Stimulated activated CD8-positive, alpha-beta memory T cell treated with anti-CD3 and anti-CD28 coated beads, Interleukin-7, amount 100 ng/mL, for 24 hours (primary cell): ENCODE measurements at regions not wholly inside any gene's neighbourhood (a gene's known extent, or its start where the extent isn't known, plus 50 kb on each side); places are given as distances from the start of the nearest gene placed in this dataset.
"Not testable (repeated sequence)": the region's sequence is repeated elsewhere in the genome, so short reads cannot be mapped to it uniquely, and the experiment has no call there.

Experiments used
- DNase-seq: peaks from one replicate; pipeline ENCODE4 v3.0.0-alpha.2; 2020; ENCODE audit warnings: low read depth

DNA sequence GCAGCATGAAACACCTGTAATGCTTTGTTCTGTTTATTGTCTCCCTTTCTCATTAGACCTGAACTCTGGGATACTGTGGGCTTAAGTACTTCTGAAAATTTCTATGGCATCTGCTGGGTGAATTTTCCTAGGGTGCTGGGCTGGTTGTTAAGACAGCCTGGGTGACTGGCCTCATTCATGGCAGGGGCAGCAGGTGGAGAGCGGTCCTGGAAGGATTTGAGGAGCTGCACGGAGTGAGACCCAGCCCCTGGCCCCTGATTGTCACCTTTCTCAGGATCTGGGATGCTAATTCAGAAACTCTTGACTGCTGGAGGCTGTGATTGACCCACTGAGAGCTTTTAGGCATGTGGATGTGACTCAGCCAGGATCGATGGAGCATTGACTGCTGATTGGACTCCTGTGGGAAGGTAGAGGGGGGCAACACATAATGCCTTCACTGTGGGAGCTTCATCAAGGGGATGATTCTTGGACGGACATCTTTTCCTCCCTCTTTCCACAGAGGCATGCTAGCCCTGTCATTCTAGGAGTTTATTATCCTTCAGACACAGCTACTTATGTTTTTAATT lies 252.0 kb downstream of the GOLGA6L6 start:
- not testable (repeated sequence) for DNase-seq

- DNase-seq, result not testable (repeated sequence)
Measured at GRCh38 chr15:20288800-20289537, 252.6 kb downstream of the GOLGA6L6 start.

GRCh38 chr15:20286559-20286958 lies 255.0 kb downstream of the GOLGA6L6 start:
- DNase-seq, result not testable (repeated sequence)

DNA sequence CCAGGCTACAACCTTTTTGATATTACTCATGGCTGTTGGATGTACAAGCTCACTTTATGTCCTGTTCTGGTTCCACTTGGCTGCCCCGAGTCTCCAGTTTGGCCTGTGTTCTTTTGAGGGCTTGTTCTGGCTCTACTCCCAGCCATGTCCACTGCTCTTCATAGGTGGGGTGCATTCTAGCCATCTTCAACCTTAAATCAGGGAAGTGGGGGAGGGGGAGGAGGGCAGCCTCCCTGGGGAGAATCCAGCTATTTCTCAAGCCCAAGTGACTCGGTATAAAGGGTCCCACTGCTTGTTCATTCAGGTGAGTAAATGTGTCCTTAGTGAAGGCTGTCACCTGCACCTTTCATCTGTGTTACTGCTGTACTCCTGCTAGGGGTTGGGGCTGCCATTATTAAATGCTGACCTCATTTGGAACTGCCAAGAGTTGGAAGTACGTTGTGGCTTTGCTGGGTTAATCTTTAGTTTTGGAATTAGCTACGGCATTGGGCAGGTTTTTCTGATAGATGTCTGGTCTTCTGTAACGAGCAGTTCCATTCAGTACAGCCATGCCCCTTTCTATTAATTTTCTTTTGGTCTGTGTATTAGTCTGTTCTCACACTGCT lies 255.8 kb downstream of the GOLGA6L6 start:
- not testable (repeated sequence) for DNase-seq

- DNase-seq, result not testable (repeated sequence)
Measured at GRCh38 chr15:20284891-20285535, 256.6 kb downstream of the GOLGA6L6 start.

GRCh38 chr15:20283651-20284050 lies 257.9 kb downstream of the GOLGA6L6 start:
- not testable (repeated sequence) for DNase-seq

DNA sequence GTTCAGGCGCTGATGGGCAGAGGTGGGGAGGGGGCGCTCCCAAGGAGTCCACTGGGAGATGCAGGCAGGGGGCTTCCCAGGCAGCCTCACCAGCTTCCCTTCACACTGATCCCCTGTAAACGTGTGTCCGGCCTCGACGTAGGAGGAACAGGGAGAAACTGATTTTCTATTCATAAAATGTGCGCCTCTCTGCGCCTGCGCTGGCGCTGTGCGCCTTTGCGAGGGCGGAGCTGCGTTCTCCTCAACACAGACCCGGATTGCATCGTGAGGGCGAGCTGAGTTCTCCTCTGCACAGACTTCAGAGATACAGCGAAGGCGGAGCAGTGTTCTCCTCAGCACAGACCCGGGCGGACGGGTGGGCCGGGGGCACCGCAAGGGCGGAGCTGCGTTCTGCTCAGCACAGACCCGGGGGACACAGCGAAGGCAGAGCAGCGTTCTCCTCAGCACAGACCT lies 259.1 kb downstream of the GOLGA6L6 start:
- not testable (repeated sequence) for DNase-seq

DNA sequence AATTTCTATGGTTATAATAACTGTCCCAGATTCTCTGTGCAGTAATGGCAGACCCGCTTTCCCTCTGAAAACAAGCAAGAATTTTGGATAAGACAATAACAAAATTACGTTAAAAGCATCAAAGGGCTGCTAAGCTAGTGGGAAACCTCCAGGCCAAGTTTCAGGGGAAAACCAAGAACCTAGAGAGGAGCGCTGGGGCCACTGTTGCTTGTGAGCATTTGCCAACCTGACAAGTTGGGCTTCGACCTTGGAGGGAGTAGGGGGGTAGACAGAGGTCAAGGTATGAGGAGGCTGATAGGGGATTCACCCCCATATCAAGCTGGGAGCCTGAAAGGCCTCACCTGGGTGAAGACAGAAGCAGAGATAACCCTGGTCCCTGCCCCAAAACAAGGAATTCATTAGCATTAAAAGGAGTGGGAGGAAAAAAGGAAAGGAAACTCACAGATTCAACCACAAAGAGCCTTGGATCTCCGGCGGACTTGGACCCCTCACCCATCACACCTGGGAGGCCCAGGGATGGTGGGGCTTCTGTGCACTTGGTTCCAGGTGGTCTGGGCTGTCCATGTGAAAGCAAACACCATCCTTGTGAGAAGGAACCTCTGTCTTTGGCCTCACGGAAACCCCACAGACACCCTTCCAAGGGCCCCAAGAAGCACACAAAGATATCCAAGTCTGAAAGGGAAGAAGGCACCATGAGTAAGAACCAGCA lies 259.9 kb downstream of the GOLGA6L6 start:
- not testable (repeated sequence) for DNase-seq

DNA sequence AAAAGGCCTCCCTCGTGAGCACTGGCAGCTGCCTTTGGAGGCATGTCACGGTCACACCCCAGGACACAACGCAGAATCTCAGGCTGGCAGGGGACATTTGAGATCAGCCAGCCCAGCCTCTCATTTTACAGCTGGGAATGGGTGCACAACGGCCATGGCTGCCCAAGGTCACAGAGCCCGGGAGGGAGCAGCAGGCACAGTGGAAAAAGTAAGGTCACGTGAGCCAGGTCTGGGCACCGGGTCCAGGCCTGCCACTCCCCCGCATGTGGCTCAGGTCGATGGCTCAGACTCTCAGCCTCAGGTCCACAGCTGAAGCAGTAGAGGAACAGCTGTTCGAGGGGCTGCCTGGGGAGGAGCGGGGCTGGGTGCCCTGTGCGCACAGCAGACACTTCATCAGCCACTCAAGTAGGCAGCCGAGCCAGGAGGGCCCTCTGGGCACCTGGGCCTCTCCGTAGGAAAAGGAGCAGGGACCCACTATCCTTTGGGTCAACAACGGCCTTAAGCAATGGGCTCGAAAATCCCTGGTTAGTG lies 260.6 kb downstream of the GOLGA6L6 start:
- DNase-seq, result no peak

DNA sequence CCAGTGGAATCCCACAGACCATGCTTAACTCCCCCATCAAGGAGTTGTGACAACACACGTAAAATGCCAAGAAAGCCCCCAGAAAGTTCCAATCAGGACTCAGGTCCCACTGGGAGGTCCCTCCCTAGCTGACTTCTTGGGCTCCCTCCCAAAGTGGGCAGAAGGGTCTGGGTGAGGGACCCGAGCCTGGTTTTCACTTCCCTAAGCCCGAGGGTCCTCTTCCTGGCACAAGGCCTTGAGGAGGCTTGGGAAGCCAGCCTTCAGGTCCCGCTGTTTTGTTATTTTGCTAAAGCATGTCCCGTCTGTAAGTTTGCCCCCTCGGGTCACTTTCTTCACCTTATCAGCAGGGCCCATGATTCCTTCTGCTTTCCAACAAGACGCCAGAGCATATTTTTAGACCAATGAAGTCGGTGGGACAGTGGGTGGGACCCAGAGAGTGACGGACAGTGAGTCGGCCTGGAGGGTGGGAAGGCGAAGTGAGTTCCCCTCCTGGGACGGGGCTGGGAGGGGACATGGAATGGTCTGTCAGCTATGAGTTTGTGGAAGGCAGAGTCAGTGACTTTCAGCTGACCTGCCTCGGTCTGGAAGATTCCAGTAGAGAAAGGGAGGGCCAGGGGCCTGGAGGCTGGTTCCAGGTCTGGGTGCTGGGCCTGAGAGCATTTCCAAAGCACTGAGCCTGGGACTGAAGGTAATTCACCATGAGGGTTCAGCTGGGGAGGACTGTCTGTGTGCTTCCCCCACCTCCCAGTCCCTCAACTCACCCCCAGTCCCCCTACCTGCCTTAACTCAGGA lies 261.3 kb downstream of the GOLGA6L6 start:
- DNase-seq, result not testable (repeated sequence)

- DNase-seq, result not testable (repeated sequence)
Measured at GRCh38 chr15:20279056-20279455, 262.5 kb downstream of the GOLGA6L6 start.

- not testable (repeated sequence) for DNase-seq
Measured at GRCh38 chr15:20278376-20278775, 263.2 kb downstream of the GOLGA6L6 start.

GRCh38 chr15:20277451-20277850 lies 264.1 kb downstream of the GOLGA6L6 start:
- not testable (repeated sequence) for DNase-seq

DNA sequence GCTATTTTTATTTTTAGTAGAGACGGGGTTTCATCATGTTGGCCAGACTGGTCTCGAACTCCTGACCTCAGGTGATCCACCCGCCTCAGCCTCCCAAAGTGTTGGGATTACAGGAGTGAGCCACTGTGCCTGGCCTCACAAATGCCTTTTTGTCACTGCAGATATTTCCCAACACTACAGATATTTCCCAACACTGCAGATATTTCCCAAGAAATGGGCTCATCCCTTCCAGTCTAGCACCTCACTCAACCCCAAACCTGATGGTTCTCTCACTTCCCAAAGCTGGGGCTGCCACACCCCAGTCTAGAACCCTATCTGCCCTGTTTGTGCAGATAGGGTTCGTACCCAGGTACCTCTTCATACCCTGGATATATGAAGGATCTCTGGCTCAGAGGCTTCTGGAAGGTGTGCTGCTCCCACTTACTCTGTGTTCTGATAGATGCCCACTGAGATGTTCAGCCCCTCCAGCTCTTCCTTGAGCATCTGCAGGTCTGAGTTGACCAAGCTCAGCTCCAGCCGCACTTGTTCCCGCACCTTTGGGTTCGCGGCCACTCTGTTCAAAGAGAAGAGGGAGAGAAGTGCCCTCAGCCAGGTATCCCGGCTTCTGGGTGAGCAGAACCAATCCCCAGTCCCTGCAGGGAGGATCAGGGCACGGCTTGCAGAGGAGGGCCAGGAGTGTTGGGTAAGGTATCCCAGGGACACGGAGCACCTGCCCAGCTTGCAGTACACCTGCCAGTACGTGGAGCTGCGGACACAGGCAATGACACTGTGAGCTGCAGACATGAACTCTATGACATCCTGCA lies 265.1 kb downstream of the GOLGA6L6 start:
- DNase-seq, result not testable (repeated sequence)

DNA sequence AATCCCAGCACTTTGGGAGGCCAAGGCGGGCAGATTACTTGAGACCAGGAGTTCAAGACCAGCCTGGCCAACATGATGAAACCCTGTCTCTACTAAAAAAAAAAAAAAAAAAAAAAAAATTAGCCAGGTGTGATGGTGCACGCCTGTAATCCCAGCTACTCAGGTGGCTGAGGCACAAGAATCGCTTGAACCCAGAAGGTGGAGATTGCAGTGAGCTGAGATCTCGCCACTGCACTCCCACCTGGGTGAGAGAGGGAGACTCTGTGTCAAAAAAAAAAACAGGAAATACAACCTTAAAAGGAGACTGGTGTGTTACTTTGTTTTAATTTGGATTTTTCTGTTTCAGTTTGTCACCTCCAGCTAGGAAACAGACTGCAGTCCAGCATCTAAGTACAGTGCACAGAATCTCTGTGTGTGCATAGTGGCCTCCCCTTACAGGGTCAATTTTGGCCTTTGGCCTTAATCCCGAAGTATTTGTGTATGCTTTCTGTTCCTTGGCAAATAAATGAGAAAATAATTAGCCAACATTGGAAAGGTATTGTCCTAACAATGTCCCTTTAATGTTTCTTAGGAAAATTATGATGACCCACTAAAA lies 266.1 kb downstream of the GOLGA6L6 start:
- not testable (repeated sequence) for DNase-seq

DNA sequence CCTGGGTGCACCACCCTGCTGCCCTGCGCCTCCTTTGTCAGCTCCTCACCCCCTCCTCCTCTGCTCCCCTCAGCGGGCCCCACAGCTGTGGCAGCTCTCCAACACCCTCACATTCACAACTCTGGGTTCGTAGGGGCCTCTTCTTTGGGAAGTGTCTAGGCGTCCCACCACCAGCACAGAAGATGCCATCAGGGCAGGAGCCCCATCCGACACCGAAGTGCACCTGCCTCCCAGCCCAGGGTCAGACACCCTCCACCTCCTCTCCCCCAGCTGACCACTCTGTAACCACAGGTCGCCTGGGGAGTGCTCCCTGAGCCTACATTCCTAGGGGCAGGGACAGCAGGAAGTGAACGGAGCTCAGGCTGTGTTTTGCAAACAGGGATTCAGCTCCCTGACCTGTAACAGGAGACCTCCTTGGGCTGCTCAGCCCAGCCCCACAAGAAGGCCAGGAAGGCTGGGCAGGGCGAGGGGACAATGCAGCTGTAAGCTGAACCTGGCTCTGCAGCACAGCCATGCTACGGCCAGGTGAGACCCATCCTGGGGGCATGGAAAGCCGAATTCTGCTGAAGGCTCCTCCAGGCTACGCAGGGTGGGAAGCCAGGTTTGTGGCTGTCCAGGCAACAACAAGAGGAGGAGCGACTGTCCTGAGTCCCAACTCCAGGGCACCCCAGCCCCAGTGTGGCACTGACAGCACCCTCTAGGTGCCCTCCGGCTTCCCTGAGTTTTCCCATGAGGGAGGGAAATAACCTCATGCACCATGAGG lies 269.0 kb downstream of the GOLGA6L6 start:
- DNase-seq, result no peak

DNA sequence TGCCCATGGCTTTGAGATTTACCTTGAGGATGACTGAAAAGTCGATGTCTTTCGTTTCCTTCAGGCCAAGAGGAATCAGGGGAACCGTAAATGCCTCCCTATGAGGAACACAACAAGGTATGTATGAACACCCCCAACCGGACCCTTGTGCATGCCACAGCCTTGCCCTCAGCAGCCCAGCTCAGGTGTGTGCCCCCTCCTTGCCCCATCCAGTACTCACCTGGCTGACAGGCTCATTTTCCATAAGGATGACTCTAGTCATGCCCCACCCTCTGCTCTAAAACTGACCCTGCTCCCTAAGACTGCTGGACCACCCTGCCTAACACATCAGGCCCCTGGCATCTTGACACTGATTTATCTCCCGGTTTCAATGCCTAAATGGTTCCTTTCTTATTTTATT lies 270.0 kb downstream of the GOLGA6L6 start:
- no peak for DNase-seq

- not testable (repeated sequence) for DNase-seq
Measured at GRCh38 chr15:20269956-20270355, 271.6 kb downstream of the GOLGA6L6 start.

DNA sequence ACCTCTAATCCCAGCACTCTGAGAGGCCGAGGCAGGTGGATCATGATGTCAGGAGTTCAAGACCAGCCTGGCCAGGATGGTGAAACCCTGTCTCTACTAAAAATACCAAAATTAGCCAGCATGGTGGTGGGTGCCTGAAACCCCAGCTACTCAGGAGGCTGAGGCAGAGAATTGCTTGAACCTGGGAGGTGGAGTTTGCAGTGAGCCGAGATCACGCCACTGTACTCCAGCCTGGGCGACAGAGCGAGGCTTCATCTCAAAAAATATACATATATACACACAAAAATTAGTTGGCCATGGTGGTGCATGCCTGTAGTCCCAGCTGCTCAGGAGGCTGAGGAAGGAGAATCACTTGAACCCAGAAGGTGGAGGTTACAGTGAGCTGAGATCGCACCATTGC lies 273.6 kb downstream of the GOLGA6L6 start:
- DNase-seq, result not testable (repeated sequence)
